ENCODE measurements at regions not wholly inside any gene's neighbourhood (a gene's known extent, or its start where the extent isn't known, plus 50 kb on each side); places are given as distances from the start of the nearest gene placed in this dataset.

DNA sequence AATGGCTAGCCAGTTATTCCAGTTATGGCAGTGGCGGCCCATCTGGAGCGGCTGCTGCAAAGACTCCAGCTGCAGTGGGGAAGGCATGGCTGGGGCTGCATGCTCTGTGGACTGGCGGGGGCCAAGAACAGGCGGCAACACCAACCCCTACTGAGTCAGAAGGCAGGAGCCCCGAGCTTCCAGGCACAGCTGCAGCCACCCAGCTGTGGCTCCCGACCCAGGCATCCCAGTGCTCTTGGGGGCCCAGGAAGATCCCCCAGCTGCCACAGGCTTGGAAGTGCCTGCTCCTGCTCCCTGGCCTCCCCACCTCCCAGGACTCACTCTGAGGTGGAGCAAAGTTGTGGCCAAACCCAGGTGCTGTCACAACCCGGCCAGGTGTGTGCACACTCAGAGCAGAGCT, 317.0 kb upstream of the RRP15 start:
- TF ChIP-seq, protein P1, sequence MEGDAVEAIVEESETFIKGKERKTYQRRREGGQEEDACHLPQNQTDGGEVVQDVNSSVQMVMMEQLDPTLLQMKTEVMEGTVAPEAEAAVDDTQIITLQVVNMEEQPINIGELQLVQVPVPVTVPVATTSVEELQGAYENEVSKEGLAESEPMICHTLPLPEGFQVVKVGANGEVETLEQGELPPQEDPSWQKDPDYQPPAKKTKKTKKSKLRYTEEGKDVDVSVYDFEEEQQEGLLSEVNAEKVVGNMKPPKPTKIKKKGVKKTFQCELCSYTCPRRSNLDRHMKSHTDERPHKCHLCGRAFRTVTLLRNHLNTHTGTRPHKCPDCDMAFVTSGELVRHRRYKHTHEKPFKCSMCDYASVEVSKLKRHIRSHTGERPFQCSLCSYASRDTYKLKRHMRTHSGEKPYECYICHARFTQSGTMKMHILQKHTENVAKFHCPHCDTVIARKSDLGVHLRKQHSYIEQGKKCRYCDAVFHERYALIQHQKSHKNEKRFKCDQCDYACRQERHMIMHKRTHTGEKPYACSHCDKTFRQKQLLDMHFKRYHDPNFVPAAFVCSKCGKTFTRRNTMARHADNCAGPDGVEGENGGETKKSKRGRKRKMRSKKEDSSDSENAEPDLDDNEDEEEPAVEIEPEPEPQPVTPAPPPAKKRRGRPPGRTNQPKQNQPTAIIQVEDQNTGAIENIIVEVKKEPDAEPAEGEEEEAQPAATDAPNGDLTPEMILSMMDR (IDR thresholded peaks at IDR 0.05): no peak
- peaks cover 0 to 12% (median 0%) of the 10 kb centered on the region in 3 donors for H3K9me3 ChIP-seq
- DNase-seq: no peak
- no peaks in the 10 kb centered on the region for H3K36me3 ChIP-seq
- no peak overlapping the region for H3K4me3 ChIP-seq
- H3K27ac ChIP-seq: no peak overlapping the region
- no peaks in the 10 kb centered on the region for H3K4me1 ChIP-seq
- H3K27me3 ChIP-seq: no peaks in the 10 kb centered on the region
- intact Hi-C loops (cut with DNase I; ENCODE audit: low total_unique reads): no loop called here

DNA sequence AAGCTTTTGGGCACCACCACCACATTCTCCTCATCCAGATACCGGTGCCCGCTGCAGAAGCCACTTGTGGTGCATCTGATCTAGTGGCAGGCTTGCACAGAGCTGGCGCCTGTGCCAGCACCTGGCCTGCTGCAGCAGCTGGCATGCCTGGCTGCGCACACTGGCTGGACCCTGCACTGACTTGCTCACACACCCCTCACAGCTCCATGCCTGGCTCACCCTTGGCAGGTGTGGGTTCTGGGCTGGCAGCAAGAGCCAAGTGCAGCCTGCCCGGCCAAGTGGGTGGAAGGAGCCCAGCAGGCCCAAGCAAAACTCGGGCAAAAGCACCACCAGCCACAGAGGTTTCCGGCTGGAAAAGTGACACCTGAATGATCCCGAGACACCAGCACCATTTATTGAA, 315.7 kb upstream of the RRP15 start:
- no peak for DNase-seq

DNA sequence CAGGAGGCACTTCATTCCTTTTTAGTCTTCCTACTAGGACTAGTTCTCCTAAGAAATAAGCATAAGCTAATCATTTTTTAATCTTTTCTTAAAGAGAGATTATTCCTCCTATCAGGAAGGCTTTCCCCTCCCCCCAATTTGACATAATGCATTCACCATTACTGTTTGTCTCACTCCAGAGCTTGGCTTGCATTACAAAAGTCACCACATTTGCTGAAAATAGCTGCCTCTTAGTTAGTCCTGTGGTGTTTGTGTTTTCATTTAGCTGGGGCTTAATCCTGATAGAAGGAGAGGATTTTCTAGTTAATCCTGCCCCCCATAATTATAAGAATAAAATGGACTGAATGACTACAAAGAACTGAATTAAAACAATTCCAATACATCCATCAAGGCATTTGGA, 307.1 kb upstream of the RRP15 start:
- Histone ChIP-seq H3K36me3 (no peaks in the 10 kb centered on the region), H3K9me3 (no peaks in the 10 kb centered on the region), H3K4me1 (no peaks in the 10 kb centered on the region), H3K4me3 (no peak overlapping the region), H3K27ac (no peak overlapping the region), H3K27me3 (no peaks in the 10 kb centered on the region)
- intact Hi-C loops (cut with DNase I; ENCODE audit: low total_unique reads): no loop called here
- no peak for DNase-seq
- TF ChIP-seq, protein P1 (IDR thresholded peaks at IDR 0.05): no peak

More for the DNA sequence above, 315.7 kb upstream of the RRP15 start:
- peaks cover 0 to 12% (median 0%) of the 10 kb centered on the region in 3 donors for H3K9me3 ChIP-seq
- intact Hi-C loops (cut with DNase I; ENCODE audit: low total_unique reads): no loop called here
- no peaks in the 10 kb centered on the region for H3K4me1 ChIP-seq
- no peak overlapping the region for H3K27ac ChIP-seq
- no peaks in the 10 kb centered on the region for H3K36me3 ChIP-seq
- no peaks in the 10 kb centered on the region for H3K27me3 ChIP-seq
- TF ChIP-seq, protein P1 (IDR thresholded peaks at IDR 0.05): no peak
- H3K4me3 ChIP-seq: no peak overlapping the region

DNA sequence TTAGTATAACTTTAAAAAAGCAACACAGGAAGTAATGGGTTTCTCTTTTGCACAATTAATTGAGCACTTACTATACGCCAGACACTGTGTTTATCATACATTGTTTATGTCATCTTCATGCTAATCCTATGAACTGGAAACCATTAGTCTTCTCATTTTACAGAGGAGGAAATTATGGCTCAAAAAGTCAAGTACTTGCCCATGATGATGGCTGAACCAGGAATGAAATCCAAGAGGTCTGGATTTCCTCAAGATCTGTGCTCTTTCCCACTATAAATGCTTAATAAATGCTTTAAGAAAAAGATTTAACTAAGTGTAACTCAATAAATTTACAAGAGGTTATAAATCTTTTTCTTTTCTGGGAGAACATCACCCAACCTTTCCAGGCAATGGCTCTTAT, 303.7 kb upstream of the RRP15 start:
- intact Hi-C loops (cut with DNase I; ENCODE audit: low total_unique reads): no loop called here
- Histone ChIP-seq H3K27ac (no peak overlapping the region), H3K4me1 (no peaks in the 10 kb centered on the region), H3K4me3 (no peak overlapping the region), H3K27me3 (no peaks in the 10 kb centered on the region), H3K36me3 (no peaks in the 10 kb centered on the region), H3K9me3 (no peaks in the 10 kb centered on the region)
- TF ChIP-seq, protein P1 (IDR thresholded peaks at IDR 0.05): no peak
- DNase-seq: no peak

DNA sequence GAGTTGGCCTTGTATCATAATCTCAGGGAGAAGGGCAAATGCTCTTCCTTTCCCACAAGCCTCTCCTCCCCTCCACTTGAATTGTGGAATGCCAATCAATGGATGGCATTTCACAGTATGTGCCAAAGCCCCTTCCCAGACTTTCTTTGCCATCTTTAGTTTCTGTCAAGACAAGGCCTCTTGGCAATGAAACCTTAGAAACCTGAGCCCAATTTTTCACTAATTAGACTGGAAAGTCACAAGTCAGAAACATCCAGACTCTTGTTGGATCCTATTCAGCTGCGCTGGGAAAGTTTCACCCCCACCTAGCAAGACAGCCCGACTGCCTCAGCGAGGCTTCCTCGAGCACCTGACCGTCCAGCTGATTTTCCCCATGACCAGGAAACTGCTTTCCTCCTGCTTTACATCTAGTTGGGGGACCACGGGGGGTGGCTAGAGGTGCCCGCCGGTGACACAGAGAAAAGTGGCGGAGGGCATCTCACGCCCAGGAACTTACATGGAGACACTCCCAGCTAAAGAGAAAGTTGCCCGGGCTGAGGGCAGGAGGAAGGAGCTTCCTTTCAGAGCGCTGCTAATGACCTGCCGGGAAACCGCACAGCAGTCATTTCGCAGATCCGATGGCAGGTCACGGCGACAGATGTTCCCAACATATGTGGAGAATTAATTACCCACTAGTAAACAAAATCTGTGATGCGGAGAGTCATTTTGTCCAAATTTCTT, 302.6 kb upstream of the RRP15 start:
- no peaks in the 10 kb centered on the region for H3K36me3 ChIP-seq
- H3K4me1 ChIP-seq: no peaks in the 10 kb centered on the region
- no peak for DNase-seq
- TF ChIP-seq, protein P1 (IDR thresholded peaks at IDR 0.05): no peak
- no peak overlapping the region for H3K27ac ChIP-seq
- H3K4me3 ChIP-seq: no peak overlapping the region
- H3K27me3 ChIP-seq: no peaks in the 10 kb centered on the region
- intact Hi-C loops (cut with DNase I; ENCODE audit: low total_unique reads): no loop called here
- H3K9me3 ChIP-seq: no peaks in the 10 kb centered on the region

DNA sequence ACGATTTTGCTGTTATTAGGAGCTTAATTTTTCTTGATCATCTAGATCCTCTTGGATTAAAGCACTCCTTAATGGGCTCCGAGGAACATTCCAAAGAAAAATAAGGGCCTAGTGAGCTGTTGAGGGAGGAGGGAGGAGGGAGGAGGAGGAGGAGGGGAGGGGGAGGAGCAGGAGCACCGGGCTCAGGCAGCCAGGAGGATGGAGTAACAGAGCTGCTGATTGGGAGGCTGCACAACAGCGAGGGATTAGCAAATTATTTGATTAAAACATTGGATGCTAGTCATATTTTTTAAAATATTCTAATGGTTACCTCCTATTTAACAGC, 302.1 kb upstream of the RRP15 start:
- no peak overlapping the region for H3K4me3 ChIP-seq
- no peak overlapping the region for H3K27ac ChIP-seq
- TF ChIP-seq, protein P1 (IDR thresholded peaks at IDR 0.05): no peak
- no peaks in the 10 kb centered on the region for H3K27me3 ChIP-seq
- H3K4me1 ChIP-seq: no peaks in the 10 kb centered on the region
- H3K36me3 ChIP-seq: no peaks in the 10 kb centered on the region
- H3K9me3 ChIP-seq: no peaks in the 10 kb centered on the region
- intact Hi-C loops (cut with DNase I; ENCODE audit: low total_unique reads): no loop called here
- DNase-seq: no peak

Data from tibial artery (tissue), 4 donors.